ENCODE measurements at regions not wholly inside any gene's neighbourhood (a gene's known extent, or its start where the extent isn't known, plus 50 kb on each side); places are given as distances from the start of the nearest gene placed in this dataset.

GRCh38 chr18:67813380-67814028 lies 297.0 kb upstream of the DSEL start:
- no peaks in the 10 kb centered on the region for H3K9me3 ChIP-seq
- no peaks in the 10 kb centered on the region for H3K36me3 ChIP-seq (ENCODE audit: low read depth)
- intact Hi-C loops (cut with DNase I, micrococcal nuclease) = no loop called here
- DNase-seq (no peak), ATAC-seq (no peak)
- no peak overlapping the region for H3K4me3 ChIP-seq
- no peaks in the 10 kb centered on the region for H3K4me1 ChIP-seq (ENCODE audit: low read depth)
- TF ChIP-seq, protein P1, sequence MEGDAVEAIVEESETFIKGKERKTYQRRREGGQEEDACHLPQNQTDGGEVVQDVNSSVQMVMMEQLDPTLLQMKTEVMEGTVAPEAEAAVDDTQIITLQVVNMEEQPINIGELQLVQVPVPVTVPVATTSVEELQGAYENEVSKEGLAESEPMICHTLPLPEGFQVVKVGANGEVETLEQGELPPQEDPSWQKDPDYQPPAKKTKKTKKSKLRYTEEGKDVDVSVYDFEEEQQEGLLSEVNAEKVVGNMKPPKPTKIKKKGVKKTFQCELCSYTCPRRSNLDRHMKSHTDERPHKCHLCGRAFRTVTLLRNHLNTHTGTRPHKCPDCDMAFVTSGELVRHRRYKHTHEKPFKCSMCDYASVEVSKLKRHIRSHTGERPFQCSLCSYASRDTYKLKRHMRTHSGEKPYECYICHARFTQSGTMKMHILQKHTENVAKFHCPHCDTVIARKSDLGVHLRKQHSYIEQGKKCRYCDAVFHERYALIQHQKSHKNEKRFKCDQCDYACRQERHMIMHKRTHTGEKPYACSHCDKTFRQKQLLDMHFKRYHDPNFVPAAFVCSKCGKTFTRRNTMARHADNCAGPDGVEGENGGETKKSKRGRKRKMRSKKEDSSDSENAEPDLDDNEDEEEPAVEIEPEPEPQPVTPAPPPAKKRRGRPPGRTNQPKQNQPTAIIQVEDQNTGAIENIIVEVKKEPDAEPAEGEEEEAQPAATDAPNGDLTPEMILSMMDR (IDR thresholded peaks at IDR 0.05) = no peak

DNA sequence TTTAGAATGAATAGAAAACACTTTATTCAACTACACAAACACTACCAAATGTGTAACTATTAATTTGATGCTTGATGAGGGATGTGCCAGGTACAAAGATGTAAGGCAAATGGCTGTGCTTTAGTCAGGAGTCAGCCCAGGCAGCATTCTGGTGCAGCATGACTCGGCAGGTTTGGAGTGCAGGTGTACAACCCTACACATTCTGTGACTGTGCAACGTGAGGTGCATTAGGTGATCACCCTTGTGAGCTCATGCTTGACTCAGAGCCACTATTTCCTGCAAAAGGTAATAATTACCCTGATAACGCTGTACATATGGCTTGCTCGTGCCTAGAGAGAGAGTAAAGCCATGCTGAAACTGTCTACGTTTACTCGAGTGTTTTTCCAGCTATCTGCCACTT lies 288.7 kb upstream of the DSEL start:
- DNase-seq (no peak), ATAC-seq (no peak)
- Histone ChIP-seq H3K4me1 (ENCODE audit: low read depth) (no peaks in the 10 kb centered on the region), H3K4me3 (no peak overlapping the region), H3K36me3 (ENCODE audit: low read depth) (no peaks in the 10 kb centered on the region), H3K9me3 (no peaks in the 10 kb centered on the region)
- intact Hi-C loops (cut with DNase I, micrococcal nuclease) = no loop called here
- TF ChIP-seq, protein P1 (IDR thresholded peaks at IDR 0.05) = no peak

DNA sequence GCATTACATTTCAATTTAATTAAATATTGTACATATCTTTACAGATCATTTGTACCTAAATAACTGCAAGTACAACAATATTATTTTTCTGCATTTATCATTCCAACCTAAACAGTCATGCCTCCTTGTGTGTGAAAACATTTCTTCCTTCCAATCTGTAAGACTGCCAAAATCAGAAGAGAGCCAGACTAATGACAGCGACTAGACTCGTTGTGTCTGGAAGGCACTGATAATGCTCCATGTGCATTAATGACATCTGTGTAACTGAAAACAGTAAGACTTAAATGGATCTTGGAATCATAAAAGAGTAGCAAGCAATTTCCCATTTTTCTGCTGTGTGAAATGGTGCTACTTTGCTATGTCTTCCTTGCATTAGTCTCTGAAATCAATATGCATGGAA lies 278.0 kb upstream of the DSEL start:
- intact Hi-C loops (cut with DNase I, micrococcal nuclease) = no loop called here
- DNase-seq = no peak
- no peaks in the 10 kb centered on the region for H3K9me3 ChIP-seq
- no peak for ATAC-seq
- TF ChIP-seq, protein P1 (IDR thresholded peaks at IDR 0.05) = no peak
- H3K36me3 ChIP-seq (ENCODE audit: low read depth) = no peaks in the 10 kb centered on the region
- no peaks in the 10 kb centered on the region for H3K4me1 ChIP-seq (ENCODE audit: low read depth)
- no peak overlapping the region for H3K4me3 ChIP-seq

- intact Hi-C loops (cut with DNase I, micrococcal nuclease) = no loop called here
- DNase-seq (no peak), ATAC-seq (no peak)
- Histone ChIP-seq H3K36me3 (ENCODE audit: low read depth) (no peaks in the 10 kb centered on the region), H3K4me3 (no peak overlapping the region), H3K9me3 (no peaks in the 10 kb centered on the region), H3K4me1 (ENCODE audit: low read depth) (no peaks in the 10 kb centered on the region)
- TF ChIP-seq, protein P1 (IDR thresholded peaks at IDR 0.05) = no peak
Observed at GRCh38 chr18:67790527-67790926, 274.0 kb upstream of the DSEL start.

DNA sequence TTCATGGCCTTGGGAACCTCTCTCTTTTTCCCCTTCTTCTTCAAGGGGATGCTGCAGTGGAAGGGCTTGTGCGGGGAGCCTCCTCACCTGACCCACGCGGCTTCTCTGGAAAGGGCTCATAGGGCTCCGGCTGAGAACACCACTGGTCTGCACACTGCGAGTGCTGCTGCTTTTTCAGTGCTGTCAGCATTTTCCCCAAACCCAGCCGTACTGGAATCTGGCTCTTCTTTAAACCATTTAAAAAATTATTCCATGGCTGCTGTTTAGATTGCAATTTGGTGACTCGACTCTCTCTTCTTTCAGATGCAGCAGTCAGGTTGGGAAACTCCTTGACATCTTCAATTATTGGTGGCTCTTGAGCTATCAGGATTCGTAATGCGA lies 272.6 kb upstream of the DSEL start:
- no peak for DNase-seq
- intact Hi-C loops (cut with DNase I, micrococcal nuclease) = no loop called here
- ATAC-seq = no peak
- Histone ChIP-seq H3K4me3 (no peak overlapping the region), H3K36me3 (ENCODE audit: low read depth) (no peaks in the 10 kb centered on the region), H3K4me1 (ENCODE audit: low read depth) (no peaks in the 10 kb centered on the region), H3K9me3 (no peaks in the 10 kb centered on the region)
- TF ChIP-seq, protein P1 (IDR thresholded peaks at IDR 0.05) = no peak
